ENCODE measurements at regions not wholly inside any gene's neighbourhood (a gene's known extent, or its start where the extent isn't known, plus 50 kb on each side); places are given as distances from the start of the nearest gene placed in this dataset.

GRCh38 chr21:19031953-19032352, 628.4 kb upstream of the TMPRSS15 start:
- TF ChIP-seq SUZ12 (IDR thresholded peaks at IDR 0.05; ENCODE audit: extremely low read depth, insufficient read depth, insufficient read length): no peak
- no peak for TF ChIP-seq ZNF274 (IDR thresholded peaks at IDR 0.05; ENCODE audit: low read depth, low read length)
- no peak for TF ChIP-seq YY1 (IDR thresholded peaks at IDR 0.05; ENCODE audit: insufficient read depth, insufficient read length)

Data from NT2/D1 (cell line).